Fibroblast of skin of abdomen (primary cell): ENCODE measurements at regions not wholly inside any gene's neighbourhood (a gene's known extent, or its start where the extent isn't known, plus 50 kb on each side); places are given as distances from the start of the nearest gene placed in this dataset.
"Not testable (repeated sequence)": the region's sequence is repeated elsewhere in the genome, so short reads cannot be mapped to it uniquely, and the experiment has no call there.

Experiments used
- DNase-seq: peaks from one replicate; pipeline ENCODE4 v3.0.0-alpha.2; 2013

GRCh38 chr2:7146151-7146550, 228.9 kb downstream of the RNF144A start:
- DNase-seq: no peak

- DNase-seq: no peak
Measured at GRCh38 chr2:7154656-7155055, 237.4 kb downstream of the RNF144A start.

GRCh38 chr2:7161501-7161900, 244.3 kb downstream of the RNF144A start:
- DNase-seq: no peak

GRCh38 chr2:7165736-7166135, 248.5 kb downstream of the RNF144A start:
- peak; percentile 49 for DNase-seq

- DNase-seq: no peak
Measured at GRCh38 chr2:7167801-7168411, 250.7 kb downstream of the RNF144A start.

- no peak for DNase-seq
Measured at GRCh38 chr2:7169593-7169992, 252.4 kb downstream of the RNF144A start.

GRCh38 chr2:7178996-7179395, 261.8 kb downstream of the RNF144A start:
- DNase-seq: not testable (repeated sequence)

- peak; percentile 66 for DNase-seq
Measured at GRCh38 chr2:7180638-7181370, 263.6 kb downstream of the RNF144A start.

- no peak for DNase-seq
Measured at GRCh38 chr2:7182525-7182924, 265.3 kb downstream of the RNF144A start.

- no peak for DNase-seq
Measured at GRCh38 chr2:7189106-7189505, 271.9 kb downstream of the RNF144A start.

GRCh38 chr2:7190587-7191324, 273.5 kb downstream of the RNF144A start:
- DNase-seq: peak; percentile 65

GRCh38 chr2:7191932-7192331, 274.7 kb downstream of the RNF144A start:
- peak; percentile 99 for DNase-seq

GRCh38 chr2:7193457-7193856, 276.2 kb downstream of the RNF144A start:
- no peak for DNase-seq

- no peak for DNase-seq
Measured at GRCh38 chr2:7194950-7195349, 277.7 kb downstream of the RNF144A start.

GRCh38 chr2:7196883-7197282, 279.7 kb downstream of the RNF144A start:
- DNase-seq: no peak

GRCh38 chr2:7201851-7202250, 284.6 kb downstream of the RNF144A start:
- no peak for DNase-seq

- peak; percentile 81 for DNase-seq
Measured at GRCh38 chr2:7203056-7203467, 285.9 kb downstream of the RNF144A start.

GRCh38 chr2:7205151-7205830, 288.1 kb downstream of the RNF144A start:
- peak; percentile 10 for DNase-seq

- DNase-seq: no peak
Measured at GRCh38 chr2:7206111-7206810, 289.0 kb downstream of the RNF144A start.

- DNase-seq: no peak
Measured at GRCh38 chr2:7207631-7208030, 290.4 kb downstream of the RNF144A start.

- peak; percentile 93 for DNase-seq
Measured at GRCh38 chr2:7209757-7210555, 292.7 kb downstream of the RNF144A start.

- peak; percentile 57 for DNase-seq
Measured at GRCh38 chr2:7210712-7211111, 293.5 kb downstream of the RNF144A start.
